Liver (tissue), 8 donors: ENCODE measurements at regions not wholly inside any gene's neighbourhood (a gene's known extent, or its start where the extent isn't known, plus 50 kb on each side); places are given as distances from the start of the nearest gene placed in this dataset.

Experiments
- DNase-seq: peaks from one replicate; pipeline ENCODE4 v3.0.0-alpha.2; 2017; ENCODE audit warnings: low spot score
- H3K27ac ChIP-seq, 2 donors: one replicate each; pipeline ENCODE4 v1.7.0; 2013; ENCODE audit warnings: inconsistent platforms in 2 of 2, low read length in 2 of 2, control low read depth in 1 of 2, low read depth in 1 of 2, mild to moderate bottlenecking in 1 of 2
- H3K27me3 ChIP-seq, 4 donors: one replicate each; pipeline versions ENCODE4 v1.6.1 to v1.7.0; 2013; ENCODE audit warnings: low read length in 3 of 4, inconsistent platforms in 1 of 4, mild to moderate bottlenecking in 1 of 4, moderate library complexity in 1 of 4; ENCODE audit not compliant: control insufficient read depth in 4 of 4, insufficient read depth in 4 of 4
- H3K36me3 ChIP-seq, 4 donors: one replicate each; pipeline versions ENCODE4 v1.6.1 to v1.7.0; 2013; ENCODE audit warnings: low read length in 3 of 4, mild to moderate bottlenecking in 3 of 4, low read depth in 1 of 4, moderate library complexity in 1 of 4; ENCODE audit not compliant: control insufficient read depth in 4 of 4, insufficient read depth in 3 of 4
- H3K4me1 ChIP-seq, 4 donors: one replicate each; pipeline versions ENCODE4 v1.6.1 to v1.7.0; 2013; ENCODE audit warnings: low read length in 3 of 4, mild to moderate bottlenecking in 3 of 4, moderate library complexity in 1 of 4; ENCODE audit not compliant: control insufficient read depth in 4 of 4, insufficient read depth in 4 of 4
- H3K4me3 ChIP-seq, 3 donors: one replicate each; pipeline versions ENCODE4 v1.6.1 to v1.7.0; 2013; ENCODE audit warnings: low read length in 3 of 3, control low read depth in 1 of 3, low read depth in 1 of 3, mild to moderate bottlenecking in 1 of 3
- H3K9ac ChIP-seq, 2 donors: one replicate each; pipeline ENCODE4 v1.7.0; 2013; ENCODE audit warnings: low read length in 2 of 2, mild to moderate bottlenecking in 2 of 2, moderate library complexity in 2 of 2, control low read depth in 1 of 2, low read depth in 1 of 2
- H3K9me3 ChIP-seq, 4 donors: one replicate each; pipeline versions ENCODE4 v1.6.1 to v1.7.0; 2013; ENCODE audit warnings: low read length in 3 of 4; ENCODE audit not compliant: control insufficient read depth in 4 of 4
- ATF3 ChIP-seq: IDR thresholded peaks from 2 replicates; pipeline ENCODE4 v1.6.1; 2016; ENCODE audit warnings: antibody characterized with exemption
- CTCF ChIP-seq: fragments of 150-350 bp; IDR thresholded peaks from 2 replicates; pipeline ENCODE4 v1.5.1; 2017; ENCODE audit warnings: improper control_type of control experiment, low read depth, low read length; ENCODE audit not compliant: missing input control
- EGR1 ChIP-seq, 2 donors: IDR thresholded peaks; 2 replicates each; pipeline ENCODE4 v1.6.1; 2016 to 2018; ENCODE audit warnings: antibody characterized with exemption in 2 of 2, low read depth in 2 of 2
- FOXA1 ChIP-seq: IDR thresholded peaks from 2 replicates; pipeline ENCODE4 v1.6.1; 2016; ENCODE audit warnings: antibody characterized with exemption
- FOXA2 ChIP-seq: IDR thresholded peaks from 2 replicates; pipeline ENCODE4 v1.6.1; 2016; ENCODE audit warnings: antibody characterized with exemption
- GABPA ChIP-seq, 2 donors: IDR thresholded peaks in 1 of 2; conservative IDR thresholded peaks in 1 of 2; 2 replicates each; pipeline ENCODE4 v1.6.1; 2016; ENCODE audit warnings: antibody characterized with exemption in 2 of 2, mild to moderate bottlenecking in 1 of 2, moderate library complexity in 1 of 2
- HNF4G ChIP-seq: IDR thresholded peaks from 2 replicates; pipeline ENCODE4 v1.6.1; 2016; ENCODE audit warnings: antibody characterized with exemption
- JUND ChIP-seq, 2 donors: IDR thresholded peaks; 2 replicates each; pipeline ENCODE4 v1.6.1; 2016; ENCODE audit warnings: antibody characterized with exemption in 2 of 2
- MAX ChIP-seq: IDR thresholded peaks from 2 replicates; pipeline ENCODE4 v1.6.1; 2016; ENCODE audit warnings: antibody characterized with exemption
- NR2F2 ChIP-seq: IDR thresholded peaks from 2 replicates; pipeline ENCODE4 v1.6.1; 2016; ENCODE audit warnings: antibody characterized with exemption
- RAD21 ChIP-seq, 2 donors: IDR thresholded peaks; 2 replicates each; pipeline ENCODE4 v1.6.1; 2016; ENCODE audit warnings: antibody characterized with exemption in 2 of 2, mild to moderate bottlenecking in 2 of 2
- REST ChIP-seq: IDR thresholded peaks from 2 replicates; pipeline ENCODE4 v1.6.1; 2016; ENCODE audit warnings: antibody characterized with exemption, mild to moderate bottlenecking
- RXRA ChIP-seq, 2 donors: IDR thresholded peaks; 2 replicates each; pipeline ENCODE4 v1.6.1; 2017 to 2018; ENCODE audit warnings: antibody characterized with exemption in 2 of 2, mild to moderate bottlenecking in 1 of 2
- SP1 ChIP-seq: IDR thresholded peaks from 2 replicates; pipeline ENCODE4 v1.6.1; 2018; ENCODE audit warnings: antibody characterized with exemption, mild to moderate bottlenecking
- TAF1 ChIP-seq: conservative IDR thresholded peaks from 2 replicates; pipeline ENCODE4 v1.6.1; 2016; ENCODE audit warnings: antibody characterized with exemption, mild to moderate bottlenecking
- YY1 ChIP-seq: IDR thresholded peaks from 2 replicates; pipeline ENCODE4 v1.6.1; 2016; ENCODE audit warnings: antibody characterized with exemption, mild to moderate bottlenecking
- ZBTB33 ChIP-seq: IDR thresholded peaks from 2 replicates; pipeline ENCODE4 v1.6.1; 2016; ENCODE audit warnings: antibody characterized with exemption
- WGBS: extraction: QIAGEN DNeasy Blood & Tissue Kit; methylation state at CpG from one replicate; pipeline ENCODE4 v1.1.7; 2013; 5-methylcytosine and 5-hydroxymethylcytosine counted together
- donor health status: healthy.
- donor health status: healthy.
- donor health status: healthy.
- donor health status: healthy.
- donor health status: healthy.

GRCh38 chr14:65794674-65795279 lies 382.2 kb downstream of the FUT8 start:
- Histone ChIP-seq H3K27me3 (no peaks in the 10 kb centered on the region), H3K4me1 (no peaks in the 10 kb centered on the region), H3K4me3 (no peak overlapping the region), H3K27ac (no peak overlapping the region), H3K36me3 (no peaks in the 10 kb centered on the region), H3K9ac (no peak overlapping the region), H3K9me3 (no peaks in the 10 kb centered on the region)
- no peak for TF ChIP-seq REST
- WGBS: 80% methylated on average over 6 of the region's 6 CpGs
- DNase-seq: no peak

GRCh38 chr14:65798216-65798615 lies 385.7 kb downstream of the FUT8 start:
- 82% methylated on average over 8 of the region's 8 CpGs for WGBS
- Histone ChIP-seq H3K4me3 (no peak overlapping the region), H3K36me3 (no peaks in the 10 kb centered on the region), H3K27me3 (no peaks in the 10 kb centered on the region), H3K4me1 (no peaks in the 10 kb centered on the region), H3K9me3 (no peaks in the 10 kb centered on the region), H3K27ac (no peak overlapping the region), H3K9ac (no peak overlapping the region)
- TF ChIP-seq JUND (IDR thresholded peaks at IDR 0.05): no peak
- no peak for TF ChIP-seq ATF3
- TF ChIP-seq EGR1 (IDR thresholded peaks at IDR 0.05; ENCODE audit: low read depth in 2 of 2): no peak
- no peak for TF ChIP-seq FOXA2
- no peak for TF ChIP-seq MAX
- no peak for TF ChIP-seq CTCF
- no peak for TF ChIP-seq ZBTB33
- no peak for TF ChIP-seq RAD21 (IDR thresholded peaks at IDR 0.05)
- no peak for TF ChIP-seq NR2F2
- no peak for TF ChIP-seq FOXA1
- no peak for TF ChIP-seq HNF4G
- no peak for TF ChIP-seq GABPA (IDR thresholded peaks at IDR 0.05 in 1 of 2, conservative IDR thresholded peaks at IDR 0.05 in 1 of 2)
- TF ChIP-seq TAF1: no peak
- no peak for TF ChIP-seq RXRA (IDR thresholded peaks at IDR 0.05)
- no peak for TF ChIP-seq SP1
- no peak for TF ChIP-seq YY1
- DNase-seq: no peak
